Glutamatergic neuron (in vitro differentiated cells): ENCODE measurements at regions not wholly inside any gene's neighbourhood (a gene's known extent, or its start where the extent isn't known, plus 50 kb on each side); places are given as distances from the start of the nearest gene placed in this dataset.

Experiments used
- DNase-seq: peaks from one replicate; pipeline ENCODE4 v3.0.0; 2022
- H3K27ac Mint-ChIP-seq: one replicate; pipeline ENCODE4 v1.8.0; 2020; ENCODE audit warnings: mild to moderate bottlenecking, mixed read lengths, inconsistent platforms; ENCODE audit not compliant: unreplicated experiment
- H3K27me3 Mint-ChIP-seq: one replicate; pipeline ENCODE4 v1.8.0; 2020; ENCODE audit warnings: mild to moderate bottlenecking, moderate library complexity, mixed read lengths, inconsistent platforms; ENCODE audit not compliant: unreplicated experiment
- H3K36me3 Mint-ChIP-seq: one replicate; pipeline ENCODE4 v1.8.0; 2020; ENCODE audit warnings: mild to moderate bottlenecking, mixed read lengths, inconsistent platforms; ENCODE audit not compliant: unreplicated experiment
- H3K4me1 Mint-ChIP-seq: one replicate; pipeline ENCODE4 v1.8.0; 2020; ENCODE audit warnings: mild to moderate bottlenecking, low read depth, mixed read lengths, inconsistent platforms; ENCODE audit not compliant: unreplicated experiment
- H3K4me3 Mint-ChIP-seq: one replicate; pipeline ENCODE4 v1.8.0; 2020; ENCODE audit warnings: mild to moderate bottlenecking, mixed read lengths, inconsistent platforms; ENCODE audit not compliant: unreplicated experiment
- H3K9me3 Mint-ChIP-seq: one replicate; pipeline ENCODE4 v1.8.0; 2020; ENCODE audit warnings: mild to moderate bottlenecking, moderate library complexity, mixed read lengths, inconsistent platforms; ENCODE audit not compliant: unreplicated experiment
- TF ChIP-seq, protein P1 (sequence below): fragments of 200-600 bp; sonication (generic); IDR thresholded peaks from one replicate; pipeline ENCODE4 v1.5.0; 2021; ENCODE audit not compliant: partially characterized antibody, unreplicated experiment

DNA sequence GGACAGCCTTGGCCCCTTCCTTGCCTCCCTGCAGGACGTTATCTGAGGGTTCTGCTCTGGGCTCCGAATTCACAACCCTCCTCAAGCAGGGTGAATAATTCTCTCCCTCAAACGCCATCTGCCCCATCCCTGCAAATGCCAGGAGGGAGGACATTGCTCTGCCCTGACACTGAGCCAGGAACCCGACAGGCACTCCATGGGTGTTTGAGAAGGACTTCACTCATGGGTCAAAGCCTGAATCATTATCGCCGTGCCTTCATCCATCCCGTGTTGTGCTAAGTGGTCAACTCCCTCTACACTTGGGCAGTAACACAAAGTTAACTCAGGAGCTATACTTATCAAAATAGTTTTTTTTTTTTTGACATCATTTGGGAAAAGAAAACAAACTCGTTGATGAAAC lies 261.8 kb upstream of the IGF1R start:
- Mint-ChIP-seq H3K9me3 (no peaks in the 10 kb centered on the region), H3K36me3 (no peaks in the 10 kb centered on the region), H3K4me3 (no peak overlapping the region), H3K4me1 (no peaks in the 10 kb centered on the region), H3K27ac (no peak overlapping the region), H3K27me3 (peaks cover 4% of the 10 kb centered on the region)
- no peak for DNase-seq
- TF ChIP-seq, protein P1, sequence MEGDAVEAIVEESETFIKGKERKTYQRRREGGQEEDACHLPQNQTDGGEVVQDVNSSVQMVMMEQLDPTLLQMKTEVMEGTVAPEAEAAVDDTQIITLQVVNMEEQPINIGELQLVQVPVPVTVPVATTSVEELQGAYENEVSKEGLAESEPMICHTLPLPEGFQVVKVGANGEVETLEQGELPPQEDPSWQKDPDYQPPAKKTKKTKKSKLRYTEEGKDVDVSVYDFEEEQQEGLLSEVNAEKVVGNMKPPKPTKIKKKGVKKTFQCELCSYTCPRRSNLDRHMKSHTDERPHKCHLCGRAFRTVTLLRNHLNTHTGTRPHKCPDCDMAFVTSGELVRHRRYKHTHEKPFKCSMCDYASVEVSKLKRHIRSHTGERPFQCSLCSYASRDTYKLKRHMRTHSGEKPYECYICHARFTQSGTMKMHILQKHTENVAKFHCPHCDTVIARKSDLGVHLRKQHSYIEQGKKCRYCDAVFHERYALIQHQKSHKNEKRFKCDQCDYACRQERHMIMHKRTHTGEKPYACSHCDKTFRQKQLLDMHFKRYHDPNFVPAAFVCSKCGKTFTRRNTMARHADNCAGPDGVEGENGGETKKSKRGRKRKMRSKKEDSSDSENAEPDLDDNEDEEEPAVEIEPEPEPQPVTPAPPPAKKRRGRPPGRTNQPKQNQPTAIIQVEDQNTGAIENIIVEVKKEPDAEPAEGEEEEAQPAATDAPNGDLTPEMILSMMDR = no peak

DNA sequence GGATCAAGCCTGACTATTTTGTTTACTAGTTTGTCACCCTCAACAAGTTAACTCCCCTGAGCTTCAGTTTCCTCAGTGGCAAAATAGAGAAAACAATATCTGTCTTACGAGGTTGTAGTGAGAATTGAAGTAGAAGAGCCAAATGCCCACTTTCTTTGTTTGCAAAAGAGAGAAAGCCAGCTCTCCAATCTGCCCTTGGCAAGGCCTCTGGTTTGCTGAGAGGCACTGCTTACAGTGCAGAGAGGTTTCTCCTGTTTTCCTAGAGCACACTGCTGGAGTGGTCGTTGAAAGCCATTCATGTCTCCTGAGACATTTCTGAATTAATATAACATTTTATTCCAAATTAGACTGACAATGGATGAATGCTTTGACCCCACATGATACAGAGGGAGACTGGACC lies 260.5 kb upstream of the IGF1R start:
- TF ChIP-seq, protein P1 = no peak
- no peaks in the 10 kb centered on the region for H3K4me1 Mint-ChIP-seq
- no peak for DNase-seq
- H3K27ac Mint-ChIP-seq = no peak overlapping the region
- H3K4me3 Mint-ChIP-seq = no peak overlapping the region
- no peaks in the 10 kb centered on the region for H3K36me3 Mint-ChIP-seq
- peaks cover 4% of the 10 kb centered on the region for H3K27me3 Mint-ChIP-seq
- no peaks in the 10 kb centered on the region for H3K9me3 Mint-ChIP-seq

DNA sequence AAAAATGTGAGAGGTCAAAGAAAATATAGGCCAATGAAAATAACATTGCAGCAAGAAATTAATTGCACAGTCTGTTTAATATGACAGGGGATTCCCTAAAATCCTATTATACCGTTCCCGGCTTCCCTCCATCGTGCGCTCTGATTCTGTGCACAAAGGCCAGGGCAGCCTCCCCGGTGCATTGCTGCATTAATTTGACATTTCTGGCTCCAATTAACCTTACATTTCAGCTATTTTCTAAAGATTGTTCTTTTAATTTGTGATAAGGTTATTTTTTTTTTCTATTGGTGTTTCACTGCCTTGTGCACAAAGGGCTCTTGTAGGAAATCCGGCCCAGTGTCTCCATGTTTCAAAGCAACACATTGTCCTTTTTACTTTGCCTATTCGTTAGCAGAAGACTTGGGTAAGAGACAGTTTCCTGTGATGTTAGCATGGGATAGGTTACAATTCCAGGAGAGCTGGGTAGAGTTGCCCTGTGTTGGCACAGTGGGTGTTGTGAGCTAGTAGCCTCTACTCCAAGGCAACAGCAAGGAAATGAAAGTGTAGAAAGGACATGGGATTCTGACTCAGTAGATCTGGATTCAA lies 257.3 kb upstream of the IGF1R start:
- Mint-ChIP-seq H3K36me3 (no peaks in the 10 kb centered on the region), H3K4me3 (no peak overlapping the region), H3K27ac (no peak overlapping the region), H3K9me3 (no peaks in the 10 kb centered on the region), H3K27me3 (peaks cover 4% of the 10 kb centered on the region), H3K4me1 (no peaks in the 10 kb centered on the region)
- TF ChIP-seq, protein P1 = no peak
- no peak for DNase-seq

DNA sequence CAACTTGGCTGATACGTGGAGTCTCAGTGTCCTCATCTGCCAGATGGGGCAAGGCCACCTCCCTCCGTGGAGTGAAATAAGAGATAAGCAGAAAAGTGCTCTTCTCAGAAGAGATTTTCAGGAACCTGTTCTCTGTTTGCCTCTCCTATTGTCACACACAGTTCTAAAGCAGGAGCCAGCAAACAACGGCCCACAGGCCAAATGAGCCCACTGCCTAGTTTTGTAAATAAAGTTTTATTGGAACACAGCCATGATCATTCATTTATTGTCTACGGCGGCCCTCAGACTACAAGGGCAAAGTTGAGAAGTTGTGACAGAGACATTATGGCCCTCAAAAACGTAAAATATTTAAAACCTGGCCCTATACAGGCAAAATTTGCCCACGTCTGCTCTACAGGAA lies 256.8 kb upstream of the IGF1R start:
- Mint-ChIP-seq H3K27me3 (peaks cover 2% of the 10 kb centered on the region), H3K9me3 (no peaks in the 10 kb centered on the region), H3K27ac (no peak overlapping the region), H3K4me3 (no peak overlapping the region), H3K36me3 (no peaks in the 10 kb centered on the region), H3K4me1 (no peaks in the 10 kb centered on the region)
- DNase-seq = no peak
- TF ChIP-seq, protein P1 = no peak

DNA sequence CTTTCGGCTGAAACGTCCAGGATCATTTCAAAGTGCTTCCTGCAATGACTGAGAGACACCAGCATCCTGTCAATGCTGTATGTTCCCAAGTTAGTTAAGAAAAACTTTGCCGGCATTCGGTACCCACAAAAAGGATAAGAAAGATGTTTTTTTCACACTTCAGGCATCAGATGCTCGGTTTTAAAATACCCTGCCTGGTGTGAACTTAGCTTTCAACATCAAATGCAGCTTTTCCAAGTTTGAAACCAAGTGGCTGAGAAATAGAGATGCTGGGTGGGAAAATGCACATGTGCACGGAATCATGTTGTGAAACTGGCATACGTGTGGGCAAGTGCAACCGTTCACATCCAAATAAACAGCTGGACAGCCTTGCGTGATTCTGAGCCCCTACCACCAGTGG lies 254.9 kb upstream of the IGF1R start:
- H3K27me3 Mint-ChIP-seq = no peaks in the 10 kb centered on the region
- no peaks in the 10 kb centered on the region for H3K9me3 Mint-ChIP-seq
- no peak overlapping the region for H3K4me3 Mint-ChIP-seq
- no peak overlapping the region for H3K27ac Mint-ChIP-seq
- no peaks in the 10 kb centered on the region for H3K36me3 Mint-ChIP-seq
- no peak for DNase-seq
- H3K4me1 Mint-ChIP-seq = no peaks in the 10 kb centered on the region
- TF ChIP-seq, protein P1 = no peak
